Esophagus squamous epithelium (tissue), 4 donors: ENCODE measurements at regions not wholly inside any gene's neighbourhood (a gene's known extent, or its start where the extent isn't known, plus 50 kb on each side); places are given as distances from the start of the nearest gene placed in this dataset.

Experiments
- POLR2A ChIP-seq, 4 donors: fragments of 450-650 bp; IDR thresholded peaks; one replicate each; pipeline ENCODE4 v1.6.1; 2017; ENCODE audit warnings: antibody characterized with exemption in 4 of 4, mild to moderate bottlenecking in 4 of 4, moderate library complexity in 3 of 4
- TF ChIP-seq, protein P1 (sequence below), 6 experiments: fragments of 450-650 bp in 4 of 6; fragments of 200-600 bp in 2 of 6; sonication (generic) in 2 of 6; IDR thresholded peaks; one replicate each; pipeline ENCODE4 v1.5.1; 2016 to 2019; ENCODE audit warnings: antibody characterized with exemption in 6 of 6, mild to moderate bottlenecking in 4 of 6, moderate library complexity in 4 of 6

DNA sequence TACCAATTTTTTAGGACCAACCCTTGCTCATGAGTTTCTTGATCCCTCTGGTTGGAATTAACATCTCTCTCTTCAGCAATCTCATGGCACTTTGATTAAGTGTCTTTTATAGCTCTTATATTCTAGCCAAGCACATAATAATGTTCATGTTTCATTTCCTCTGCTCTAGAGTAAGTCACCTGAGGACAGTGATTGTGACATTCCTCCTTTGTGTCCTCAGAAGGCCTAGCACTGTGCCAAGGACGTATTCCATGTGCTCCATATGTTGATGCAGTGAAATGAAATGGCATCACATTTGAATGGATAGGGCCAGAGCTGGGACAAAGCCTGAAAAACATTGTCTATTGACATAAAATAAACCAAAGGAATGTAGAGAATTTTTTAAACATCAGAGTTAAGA lies 322.8 kb upstream of the PRICKLE1 start:
- TF ChIP-seq, protein P1, sequence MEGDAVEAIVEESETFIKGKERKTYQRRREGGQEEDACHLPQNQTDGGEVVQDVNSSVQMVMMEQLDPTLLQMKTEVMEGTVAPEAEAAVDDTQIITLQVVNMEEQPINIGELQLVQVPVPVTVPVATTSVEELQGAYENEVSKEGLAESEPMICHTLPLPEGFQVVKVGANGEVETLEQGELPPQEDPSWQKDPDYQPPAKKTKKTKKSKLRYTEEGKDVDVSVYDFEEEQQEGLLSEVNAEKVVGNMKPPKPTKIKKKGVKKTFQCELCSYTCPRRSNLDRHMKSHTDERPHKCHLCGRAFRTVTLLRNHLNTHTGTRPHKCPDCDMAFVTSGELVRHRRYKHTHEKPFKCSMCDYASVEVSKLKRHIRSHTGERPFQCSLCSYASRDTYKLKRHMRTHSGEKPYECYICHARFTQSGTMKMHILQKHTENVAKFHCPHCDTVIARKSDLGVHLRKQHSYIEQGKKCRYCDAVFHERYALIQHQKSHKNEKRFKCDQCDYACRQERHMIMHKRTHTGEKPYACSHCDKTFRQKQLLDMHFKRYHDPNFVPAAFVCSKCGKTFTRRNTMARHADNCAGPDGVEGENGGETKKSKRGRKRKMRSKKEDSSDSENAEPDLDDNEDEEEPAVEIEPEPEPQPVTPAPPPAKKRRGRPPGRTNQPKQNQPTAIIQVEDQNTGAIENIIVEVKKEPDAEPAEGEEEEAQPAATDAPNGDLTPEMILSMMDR (IDR thresholded peaks at IDR 0.05): no peak
- no peak for TF ChIP-seq POLR2A (IDR thresholded peaks at IDR 0.05)
